HG03432 (cell line): ENCODE measurements at regions not wholly inside any gene's neighbourhood (a gene's known extent, or its start where the extent isn't known, plus 50 kb on each side); places are given as distances from the start of the nearest gene placed in this dataset.

Experiments
- ATAC-seq: cut with Tn5 transposase; IDR thresholded peaks from one replicate; pipeline ENCODE4 v1.9.1; 2021; ENCODE audit warnings: mild to moderate bottlenecking, moderate library complexity; ENCODE audit not compliant: unreplicated experiment

DNA sequence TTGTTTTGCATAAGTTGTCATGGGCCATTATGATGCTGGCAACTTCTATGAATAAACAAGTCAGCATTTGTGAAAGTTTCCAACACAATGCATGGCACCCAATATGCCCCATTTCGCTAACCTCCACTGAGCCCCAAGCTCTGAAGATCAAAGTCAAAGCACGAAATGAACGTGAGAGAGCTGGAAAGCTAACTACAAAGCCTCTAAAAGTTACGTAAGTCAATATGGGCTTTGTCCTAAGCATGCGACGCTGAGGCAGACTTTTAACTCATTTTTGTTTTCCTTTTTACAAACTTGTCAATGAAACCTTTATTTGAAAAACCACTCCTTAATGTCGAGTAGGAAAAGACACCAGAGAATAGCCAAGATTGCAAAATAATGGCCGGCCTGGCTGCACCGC is 131.6 kb upstream of the NUDT7 start:
- no peak for ATAC-seq

DNA sequence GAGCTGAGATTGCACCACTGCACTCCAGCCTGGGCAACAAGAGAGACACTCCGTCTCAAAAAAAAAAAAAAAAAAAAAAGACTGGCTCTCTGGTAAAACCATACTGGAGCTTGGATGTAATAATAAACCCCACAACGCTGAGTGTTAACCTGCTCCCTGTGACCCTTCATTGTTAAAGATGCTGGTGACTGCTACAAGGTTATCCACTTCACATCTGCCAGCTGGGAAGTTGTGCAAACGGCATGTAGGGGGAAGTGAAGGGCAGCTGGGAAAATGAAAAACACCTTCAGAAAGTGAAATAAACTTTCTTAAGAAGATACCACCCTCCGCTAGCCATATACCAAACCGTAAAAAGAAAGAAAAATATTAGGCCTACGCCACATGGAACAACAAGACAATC is 131.0 kb upstream of the NUDT7 start:
- no peak for ATAC-seq

DNA sequence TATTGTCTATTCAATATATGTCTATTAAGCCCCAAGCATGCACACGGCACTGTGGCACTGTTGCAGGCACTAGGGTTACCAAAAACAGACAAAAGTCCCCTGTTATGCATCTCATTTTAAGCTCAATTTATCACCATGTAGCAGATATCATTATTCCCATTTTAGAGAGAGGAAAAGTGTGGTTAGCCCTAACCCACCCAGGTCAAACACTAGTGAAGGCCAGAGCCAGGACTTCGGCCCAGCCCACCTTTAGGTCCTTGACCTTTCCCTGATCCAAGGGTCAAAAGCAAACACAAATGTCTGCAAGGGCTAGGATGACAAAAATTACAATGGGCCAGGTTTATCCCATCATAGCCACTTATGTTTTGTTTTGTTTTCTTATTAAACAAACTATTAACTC is 130.3 kb upstream of the NUDT7 start:
- no peak for ATAC-seq

DNA sequence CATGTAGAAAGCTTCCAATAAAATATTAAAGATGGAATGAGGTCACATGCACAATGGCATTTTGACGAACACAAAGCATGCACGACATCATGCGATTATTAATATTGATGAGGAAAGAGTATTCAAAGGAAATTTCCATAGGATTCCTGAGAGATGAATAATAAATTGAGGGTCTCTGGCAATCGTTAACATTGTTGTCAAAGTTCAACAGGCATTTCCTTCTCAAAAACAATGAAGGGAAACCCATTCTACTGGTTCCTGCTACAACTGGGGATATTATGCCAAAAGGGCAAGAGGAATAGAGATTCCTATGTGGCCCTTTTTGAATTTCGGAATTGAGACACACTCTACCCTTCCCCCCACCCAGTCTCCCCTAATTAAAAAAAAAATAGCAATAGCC is 128.3 kb upstream of the NUDT7 start:
- ATAC-seq: no peak

DNA sequence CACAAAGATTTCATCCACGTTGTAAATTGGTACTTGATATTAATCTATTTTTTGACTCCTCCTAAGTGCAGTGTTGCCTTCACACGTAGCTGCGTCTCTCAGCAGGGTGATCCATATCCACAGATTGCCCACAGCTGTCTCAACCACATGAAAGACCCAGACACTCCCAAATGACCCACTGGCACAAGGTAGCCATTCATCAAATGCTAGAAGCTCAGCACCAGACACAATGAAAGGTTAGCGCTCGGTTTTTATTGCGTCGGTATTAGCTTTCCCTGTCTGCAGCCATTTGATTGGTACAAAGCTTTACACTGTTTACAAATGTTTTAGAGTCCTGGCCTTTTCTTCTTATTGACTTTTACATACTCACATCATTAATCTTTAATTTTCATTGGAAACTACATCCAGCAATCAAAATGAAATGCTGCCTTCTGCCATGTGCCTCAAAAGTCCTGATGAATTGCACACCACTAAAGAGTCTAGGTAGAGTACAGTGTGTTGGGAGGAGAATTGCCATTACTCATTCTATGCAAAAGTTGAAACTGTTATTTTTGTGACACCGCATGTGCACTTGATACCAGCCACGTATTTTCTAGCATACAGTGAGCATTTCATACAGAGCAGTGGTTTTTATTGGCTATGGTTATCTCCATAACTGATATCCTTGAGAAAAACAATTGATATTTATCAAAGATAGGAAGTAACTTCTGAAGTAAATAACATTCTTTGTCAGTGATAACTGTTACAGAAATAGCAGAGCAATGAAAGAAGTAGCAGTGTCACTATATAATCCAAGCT is 127.3 kb upstream of the NUDT7 start:
- no peak for ATAC-seq

DNA sequence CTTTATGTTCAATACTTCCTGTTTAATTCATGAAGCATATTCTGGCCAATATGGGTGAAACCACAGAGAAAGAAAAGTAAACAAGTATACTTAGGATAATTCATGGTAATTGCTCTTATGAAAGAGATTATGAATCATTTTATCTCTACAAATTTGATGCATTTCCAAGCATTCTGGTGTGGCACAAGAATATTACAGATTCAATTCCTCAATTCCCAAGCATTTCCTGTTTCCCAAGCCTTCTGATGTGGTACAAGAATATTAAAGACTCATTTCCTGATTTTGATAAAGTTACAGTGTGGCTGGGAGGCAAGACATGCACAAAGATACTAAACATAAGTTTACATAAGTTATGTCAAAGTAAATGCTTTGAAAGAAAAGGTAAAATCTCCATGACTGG is 126.1 kb upstream of the NUDT7 start:
- ATAC-seq: no peak

DNA sequence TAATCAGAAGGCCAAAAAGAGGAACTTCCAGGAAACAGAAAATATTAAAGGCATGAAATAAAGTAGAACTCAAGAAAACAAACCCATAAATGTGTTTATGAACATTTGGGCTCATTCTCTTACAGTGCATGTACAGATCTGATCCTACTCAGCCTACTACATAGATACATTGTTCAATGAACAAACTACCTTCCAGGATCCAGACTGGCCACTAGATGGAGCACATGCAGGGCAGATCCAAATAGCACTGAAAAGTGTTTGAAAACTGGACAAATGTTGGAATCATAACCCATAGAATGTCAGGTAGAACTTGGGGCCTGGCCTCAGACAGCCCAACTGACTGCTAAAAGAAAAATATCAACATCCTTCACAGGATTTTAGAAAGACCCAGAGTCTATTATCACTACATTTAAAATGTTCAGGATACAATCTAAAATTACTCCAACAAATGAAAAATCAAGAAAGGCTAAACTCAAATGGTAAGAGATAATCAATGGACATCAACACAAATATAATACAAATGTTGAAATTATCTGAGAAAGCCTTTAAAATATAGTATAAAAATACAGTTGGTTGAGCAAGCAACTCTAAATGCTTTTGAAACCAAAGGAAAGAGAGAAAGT is 122.4 kb upstream of the NUDT7 start:
- no peak for ATAC-seq

DNA sequence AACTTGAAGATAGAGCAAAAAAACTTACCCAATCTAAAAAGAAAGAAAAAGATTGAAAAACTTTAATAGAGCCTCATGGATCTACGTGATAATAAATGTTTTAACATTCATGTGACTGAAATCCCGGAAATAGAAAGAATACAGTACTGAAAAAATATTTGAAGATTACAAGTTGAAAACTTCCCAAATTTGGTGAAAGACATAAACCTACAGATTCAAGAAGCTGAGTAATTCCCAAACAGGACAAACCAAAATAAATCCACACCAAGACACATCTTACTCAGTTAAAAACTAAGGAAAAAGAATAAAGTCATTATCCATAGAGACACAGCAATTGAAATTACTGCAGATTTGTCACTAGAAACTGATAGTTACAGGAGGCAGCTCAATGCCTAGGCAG is 121.8 kb upstream of the NUDT7 start:
- no peak for ATAC-seq

DNA sequence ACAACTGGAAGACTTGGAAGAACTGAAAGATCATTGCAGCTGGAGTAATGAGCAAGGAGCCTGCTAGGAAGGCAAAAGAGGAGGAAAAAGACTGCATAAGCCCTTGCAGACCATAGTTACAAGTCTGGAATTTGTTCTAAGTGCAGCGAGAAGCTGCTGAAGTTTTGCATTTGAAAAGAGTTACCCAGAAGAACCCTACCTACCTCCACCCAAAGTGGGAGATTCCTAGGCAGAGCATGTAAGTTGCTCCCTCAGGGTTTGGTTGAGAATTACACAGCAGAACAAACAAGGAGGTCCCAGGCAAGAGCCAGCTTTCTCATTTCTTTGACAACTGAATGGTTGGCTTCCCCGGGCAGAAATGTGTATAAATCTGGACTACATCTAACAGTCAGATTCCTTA is 118.7 kb upstream of the NUDT7 start:
- no peak for ATAC-seq

DNA sequence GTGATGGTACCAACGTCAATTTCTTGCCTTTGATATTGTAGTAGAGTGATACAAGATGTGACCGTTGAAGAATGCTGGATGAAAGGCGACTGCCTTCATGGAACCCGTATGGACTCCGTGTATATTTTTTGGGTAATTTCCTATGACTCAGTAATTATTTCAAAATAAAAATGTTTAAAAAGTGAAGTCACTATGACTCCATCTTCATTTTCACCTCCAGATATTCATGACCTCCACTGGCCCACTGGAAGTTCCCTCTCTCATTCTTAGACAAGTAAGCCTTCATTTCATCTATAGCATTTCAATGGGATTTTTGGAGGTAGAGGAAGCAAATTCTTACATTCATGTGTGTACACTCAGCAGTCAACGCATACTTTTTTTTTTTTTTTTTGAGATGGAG is 111.8 kb upstream of the NUDT7 start:
- no peak for ATAC-seq

DNA sequence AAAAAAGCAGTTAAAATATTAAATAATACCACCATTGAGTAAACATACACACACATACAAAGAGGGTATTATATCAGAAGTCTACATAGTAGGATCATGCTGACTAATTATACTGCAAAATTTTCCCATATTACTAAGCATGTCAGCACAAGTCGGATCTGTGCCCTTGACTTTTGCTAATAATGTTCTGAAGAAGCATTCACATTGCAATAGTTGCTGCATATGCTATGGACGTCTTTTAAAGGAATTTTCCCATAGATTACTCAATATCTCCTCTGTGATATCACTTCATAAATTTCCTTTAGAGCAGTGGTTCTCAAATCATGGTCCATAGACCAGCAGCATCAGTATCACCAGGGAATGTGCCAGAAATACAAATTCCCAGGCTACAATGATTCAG is 110.9 kb upstream of the NUDT7 start:
- no peak for ATAC-seq

DNA sequence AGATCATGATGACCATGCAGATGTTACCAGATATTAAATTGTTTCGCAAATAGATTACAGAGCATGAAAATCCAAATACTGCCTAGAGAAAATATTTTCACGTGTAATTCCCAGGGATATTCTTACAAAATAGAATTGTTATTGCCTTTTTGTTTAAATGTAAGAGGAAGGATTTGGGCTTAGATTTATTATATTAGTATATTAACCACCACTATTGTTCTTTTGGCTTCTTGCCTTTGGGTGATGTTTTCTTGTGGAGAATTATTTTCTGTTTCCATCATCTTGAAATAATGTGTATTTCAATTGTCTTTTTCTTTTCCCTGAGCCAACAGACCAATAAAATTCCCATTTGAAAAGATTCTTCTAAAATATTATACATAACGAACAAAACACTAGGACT is 109.7 kb upstream of the NUDT7 start:
- no peak for ATAC-seq

DNA sequence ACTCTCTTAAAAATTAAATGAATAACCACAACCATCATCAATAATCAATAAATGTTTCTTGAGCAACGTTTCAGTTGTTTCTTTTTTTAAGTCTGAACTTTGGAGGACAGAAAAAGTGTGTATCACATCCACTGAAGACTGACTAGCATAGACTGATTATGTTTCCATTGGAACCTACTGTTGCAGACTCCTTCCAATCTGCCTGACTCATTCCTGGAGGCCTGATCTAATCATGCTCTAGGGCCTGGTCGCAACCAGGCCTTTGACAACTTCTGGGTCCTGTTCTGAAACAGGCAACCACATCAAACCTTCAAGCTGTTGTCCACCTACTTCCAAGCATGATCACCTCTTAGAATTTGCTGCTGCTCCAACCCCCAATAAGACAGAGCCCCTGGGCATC is 109.2 kb upstream of the NUDT7 start:
- ATAC-seq: no peak

DNA sequence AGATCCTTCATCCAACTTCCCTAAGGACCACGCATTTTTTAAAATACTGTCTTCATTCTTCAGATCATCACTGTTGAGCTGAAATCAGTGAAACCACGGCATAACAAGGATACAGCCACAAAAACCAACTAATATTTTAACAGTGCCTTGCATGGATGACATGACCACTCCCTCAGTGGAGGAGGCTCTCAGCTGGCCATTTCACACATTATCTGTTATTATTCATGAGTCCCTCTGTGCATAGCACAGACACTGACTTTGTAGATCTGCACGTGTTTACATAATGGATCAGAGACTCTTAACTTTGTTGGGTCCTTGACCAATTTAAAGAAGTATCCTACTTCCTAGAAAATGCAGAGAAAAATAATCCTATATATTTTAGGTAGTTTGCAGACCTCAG is 104.8 kb upstream of the NUDT7 start:
- no peak for ATAC-seq

DNA sequence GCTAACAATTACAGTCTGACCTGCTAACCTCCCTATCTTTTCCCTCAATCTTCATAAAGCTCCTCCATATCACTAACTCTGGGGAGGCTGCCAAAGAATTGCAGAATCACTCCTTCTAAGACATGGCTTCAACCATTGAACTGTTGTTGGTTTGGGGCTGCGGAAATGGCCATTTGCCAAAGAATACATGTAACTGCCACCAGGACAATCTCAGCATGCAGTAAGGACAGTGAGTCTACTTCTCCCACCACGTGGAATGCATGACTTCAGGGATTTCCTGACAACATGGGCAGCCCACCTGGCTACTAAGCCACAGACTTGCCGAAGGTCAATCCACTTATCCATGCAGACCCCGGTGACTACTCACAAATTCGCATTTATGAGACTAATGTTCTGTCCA is 104.3 kb upstream of the NUDT7 start:
- ATAC-seq: no peak

DNA sequence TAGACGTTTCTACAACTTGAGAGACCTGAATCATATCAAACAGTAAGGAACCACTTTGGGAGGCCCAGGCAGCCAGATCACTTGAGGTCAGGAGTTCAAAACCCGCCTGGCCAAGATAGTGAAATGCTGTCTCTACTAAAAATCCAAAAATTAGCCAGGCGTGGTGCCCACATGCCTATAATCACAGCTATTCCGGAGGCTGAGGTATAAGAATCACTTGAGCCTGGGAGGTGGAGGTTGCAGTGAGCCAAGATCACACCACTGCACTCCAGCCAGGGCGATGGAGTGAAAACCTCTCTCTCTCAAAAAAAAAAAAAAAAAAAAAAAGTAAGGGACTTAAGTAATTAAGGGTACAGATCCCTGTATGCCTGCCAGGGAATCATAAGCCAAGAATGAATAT is 103.4 kb upstream of the NUDT7 start:
- ATAC-seq: no peak

DNA sequence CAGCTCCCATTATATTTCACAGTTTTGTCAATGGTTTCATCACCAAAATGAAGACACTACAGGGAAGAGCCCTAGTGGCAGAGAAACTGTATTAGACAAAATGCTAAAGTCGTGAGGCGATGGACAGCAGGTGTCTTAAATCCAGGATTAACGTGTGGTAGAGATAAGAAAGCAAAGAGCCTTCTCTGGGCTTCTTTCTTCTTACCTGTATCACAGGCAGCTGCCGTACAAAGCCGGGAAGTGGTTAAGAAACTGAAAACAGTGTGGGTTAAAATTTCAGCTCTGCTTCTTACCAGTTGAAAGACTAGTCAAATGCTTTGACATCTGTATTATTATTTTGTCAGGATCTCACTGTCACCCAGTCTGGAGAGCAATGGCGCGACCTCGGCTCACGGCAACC is 98.2 kb upstream of the NUDT7 start:
- ATAC-seq: no peak

DNA sequence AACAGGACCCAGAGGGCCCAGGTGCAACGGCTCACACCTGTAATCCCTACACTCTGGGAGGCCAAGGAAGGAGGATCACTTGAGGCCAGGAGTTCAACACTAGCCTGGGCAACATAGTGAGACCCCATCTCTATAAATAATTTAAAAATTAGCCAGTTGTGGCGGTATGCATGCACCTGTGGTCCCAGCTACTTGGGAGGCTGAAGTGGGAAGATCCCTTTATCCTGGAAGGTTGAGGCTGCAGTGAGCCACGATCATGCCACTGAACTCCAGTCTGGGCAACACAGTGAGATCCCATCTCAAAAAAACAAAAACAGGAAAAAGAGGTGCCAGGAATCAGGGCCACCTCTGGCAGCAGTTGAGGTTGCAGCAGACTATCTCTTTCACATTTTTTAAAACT is 85.7 kb upstream of the NUDT7 start:
- no peak for ATAC-seq

DNA sequence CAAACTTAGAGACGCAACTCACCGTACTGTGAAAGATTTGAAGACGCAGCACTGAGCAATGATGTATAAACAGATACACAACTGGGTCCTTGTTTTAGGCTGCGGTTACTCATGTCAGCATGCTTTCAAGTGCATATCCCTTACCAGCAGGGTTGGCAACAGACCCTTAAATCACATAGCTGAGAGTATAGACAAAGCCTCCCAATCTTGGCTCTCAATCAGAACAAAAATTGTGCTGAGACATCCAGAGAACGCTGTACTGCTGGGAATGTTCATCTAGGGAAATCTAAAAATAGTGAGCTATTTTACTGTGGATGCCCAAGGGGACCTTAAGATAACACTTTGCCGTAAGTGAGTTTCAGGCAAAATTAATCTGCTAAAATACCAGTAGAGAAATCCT is 84.4 kb upstream of the NUDT7 start:
- no peak for ATAC-seq

DNA sequence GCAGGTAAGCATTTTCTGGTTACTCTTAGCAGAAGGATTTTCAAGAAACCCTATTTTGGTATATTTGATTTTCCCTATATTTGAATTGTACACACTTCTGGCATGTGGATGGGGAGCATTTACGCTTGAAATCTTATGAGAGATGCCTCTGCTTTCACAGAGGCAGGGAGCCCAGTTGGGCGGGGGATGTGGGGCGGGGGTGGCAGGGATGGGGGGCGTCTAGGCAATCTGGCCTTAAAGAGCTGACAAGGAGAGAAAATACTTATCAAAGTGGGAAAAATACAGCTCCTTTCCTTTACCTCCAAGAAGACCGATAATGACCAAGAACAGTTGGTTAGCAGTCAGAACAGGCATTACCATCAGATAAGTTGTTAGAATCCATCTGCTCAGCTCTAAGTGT is 79.1 kb upstream of the NUDT7 start:
- ATAC-seq: no peak

DNA sequence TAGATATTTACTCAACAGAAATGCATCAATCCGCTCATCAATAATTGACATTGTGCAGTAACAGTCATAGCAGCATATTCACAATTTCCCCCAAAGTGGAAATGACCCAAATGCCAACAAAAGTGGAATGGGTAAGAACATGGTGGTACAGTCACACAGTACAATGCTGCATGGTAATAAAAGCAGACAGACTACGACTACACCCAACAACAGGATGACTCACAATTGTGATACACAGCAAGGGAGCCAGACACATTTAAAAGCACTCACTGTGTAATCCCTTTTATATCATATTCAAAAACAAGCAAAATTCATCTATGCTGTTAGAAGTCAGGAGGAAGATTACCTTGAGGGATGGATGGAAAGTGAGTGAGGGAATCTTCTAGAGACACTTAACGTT is 76.5 kb upstream of the NUDT7 start:
- no peak for ATAC-seq

DNA sequence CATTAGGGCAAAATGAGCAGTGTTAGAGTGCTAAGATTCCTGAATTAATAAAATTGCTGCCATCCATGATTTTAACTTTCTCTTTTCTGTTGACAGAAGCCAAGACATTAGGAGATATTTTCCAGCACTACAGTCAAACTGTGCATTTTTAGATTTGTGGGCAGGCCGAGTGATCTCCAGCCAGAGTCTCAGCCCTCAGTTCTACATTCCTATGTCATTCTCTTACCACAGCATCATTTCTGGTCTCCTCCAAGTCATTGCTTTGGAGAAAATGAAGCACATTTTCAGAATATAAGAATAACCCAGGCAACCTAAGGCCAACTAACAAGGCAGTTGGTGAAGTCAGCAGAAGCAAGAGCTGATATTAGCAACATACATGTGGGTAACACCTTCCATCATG is 74.6 kb upstream of the NUDT7 start:
- no peak for ATAC-seq

DNA sequence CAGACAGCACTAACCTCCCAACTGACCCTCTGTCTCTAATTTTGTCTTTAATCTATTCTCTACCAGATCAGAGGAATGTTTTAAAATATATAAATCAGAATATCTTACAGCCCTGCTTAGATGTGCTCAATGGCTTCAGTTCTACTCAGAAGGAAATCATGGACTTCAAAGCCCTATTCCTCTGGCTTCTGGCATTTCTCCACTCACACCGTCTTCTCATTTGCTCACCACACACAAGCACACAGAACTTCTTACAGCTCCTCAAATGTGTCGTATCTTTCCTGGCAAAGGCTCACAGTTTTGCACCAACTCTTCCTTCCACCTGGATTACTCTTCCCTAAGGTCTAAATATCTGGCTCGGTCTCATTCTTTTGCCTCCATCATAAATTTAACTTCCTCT is 71.6 kb upstream of the NUDT7 start:
- no peak for ATAC-seq
